KMS-11 (cell line): ENCODE measurements at regions not wholly inside any gene's neighbourhood (a gene's known extent, or its start where the extent isn't known, plus 50 kb on each side); places are given as distances from the start of the nearest gene placed in this dataset.
"Not testable (repeated sequence)": the region's sequence is repeated elsewhere in the genome, so short reads cannot be mapped to it uniquely, and the experiment has no call there.

ENCODE experiments used
- H2AFZ ChIP-seq: fragments of 200-600 bp; sonication (generic); 2 replicates; pipeline ENCODE4 v1.6.1; 2016; ENCODE audit warnings: antibody characterized with exemption, mixed run types, low read depth
- H3K27ac ChIP-seq: fragments of 200-600 bp; sonication (generic); 2 replicates; pipeline ENCODE4 v1.6.1; 2016; ENCODE audit warnings: mild to moderate bottlenecking, mixed run types
- H3K27me3 ChIP-seq: fragments of 200-600 bp; sonication (generic); 2 replicates; pipeline ENCODE4 v1.6.1; 2017; ENCODE audit warnings: mild to moderate bottlenecking, low read depth, mixed run types, moderate library complexity; ENCODE audit not compliant: insufficient read depth
- H3K36me3 ChIP-seq: fragments of 200-600 bp; sonication (generic); 2 replicates; pipeline ENCODE4 v1.6.1; 2017; ENCODE audit warnings: mild to moderate bottlenecking, mixed run types; ENCODE audit not compliant: insufficient read depth
- H3K4me1 ChIP-seq: fragments of 200-600 bp; sonication (generic); 2 replicates; pipeline ENCODE4 v1.6.1; 2016; ENCODE audit warnings: mild to moderate bottlenecking, low read depth, mixed run types; ENCODE audit not compliant: poor library complexity, severe bottlenecking
- H3K4me2 ChIP-seq: fragments of 200-600 bp; sonication (generic); 2 replicates; pipeline ENCODE4 v1.7.0; 2016; ENCODE audit warnings: mild to moderate bottlenecking, mixed run types
- H3K4me3 ChIP-seq: fragments of 200-600 bp; sonication (generic); IDR thresholded peaks from 2 replicates; pipeline ENCODE4 v1.6.1; 2017; ENCODE audit warnings: low read depth, low read length, mixed read lengths; ENCODE audit not compliant: insufficient read depth
- H3K79me2 ChIP-seq: fragments of 200-600 bp; sonication (generic); 2 replicates; pipeline ENCODE4 v1.6.1; 2016; ENCODE audit warnings: low read depth, mixed run types; ENCODE audit not compliant: insufficient read depth
- H3K9ac ChIP-seq: fragments of 200-600 bp; sonication (generic); 2 replicates; pipeline ENCODE4 v1.6.1; 2016; ENCODE audit warnings: mild to moderate bottlenecking, mixed run types
- H4K20me1 ChIP-seq: fragments of 200-600 bp; sonication (generic); 2 replicates; pipeline ENCODE4 v1.6.1; 2016; ENCODE audit warnings: mild to moderate bottlenecking, mixed run types; ENCODE audit not compliant: insufficient read depth
- TF ChIP-seq, protein P1 (sequence below): fragments of 200-600 bp; sonication (generic); conservative IDR thresholded peaks from 2 replicates; pipeline ENCODE4 v1.6.1; 2017; ENCODE audit warnings: low read depth, mild to moderate bottlenecking, antibody characterized with exemption, low read length, moderate library complexity, mixed read lengths

DNA sequence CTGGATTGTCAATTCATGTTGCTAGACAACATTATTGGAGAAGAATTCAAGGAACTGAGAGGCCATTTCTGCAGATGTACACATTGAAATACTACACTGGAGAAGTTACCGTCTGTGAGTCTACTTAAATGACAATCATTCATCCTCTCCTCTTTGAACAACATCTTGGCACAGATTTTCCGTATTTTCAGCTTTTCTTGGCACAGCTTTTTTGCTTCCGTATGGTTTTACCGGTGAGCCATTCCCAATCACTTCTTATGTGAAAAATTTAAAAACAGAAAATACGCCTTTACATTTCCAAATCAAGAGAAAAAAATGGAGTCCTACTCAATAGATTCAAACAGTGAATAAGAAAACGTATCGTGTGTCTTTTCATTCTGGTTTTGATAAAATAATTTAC lies 1493.7 kb downstream of the AMY1C start:
- Histone ChIP-seq H2AFZ (no peak overlapping the region), H3K27me3 (no peaks in the 10 kb centered on the region), H3K4me2 (no peak overlapping the region), H3K9ac (no peak overlapping the region), H3K36me3 (no peaks in the 10 kb centered on the region), H3K79me2 (no peaks in the 10 kb centered on the region), H3K27ac (no peak overlapping the region), H4K20me1 (no peaks in the 10 kb centered on the region), H3K4me3 (no peak overlapping the region), H3K4me1 (no peaks in the 10 kb centered on the region)
- TF ChIP-seq, protein P1, sequence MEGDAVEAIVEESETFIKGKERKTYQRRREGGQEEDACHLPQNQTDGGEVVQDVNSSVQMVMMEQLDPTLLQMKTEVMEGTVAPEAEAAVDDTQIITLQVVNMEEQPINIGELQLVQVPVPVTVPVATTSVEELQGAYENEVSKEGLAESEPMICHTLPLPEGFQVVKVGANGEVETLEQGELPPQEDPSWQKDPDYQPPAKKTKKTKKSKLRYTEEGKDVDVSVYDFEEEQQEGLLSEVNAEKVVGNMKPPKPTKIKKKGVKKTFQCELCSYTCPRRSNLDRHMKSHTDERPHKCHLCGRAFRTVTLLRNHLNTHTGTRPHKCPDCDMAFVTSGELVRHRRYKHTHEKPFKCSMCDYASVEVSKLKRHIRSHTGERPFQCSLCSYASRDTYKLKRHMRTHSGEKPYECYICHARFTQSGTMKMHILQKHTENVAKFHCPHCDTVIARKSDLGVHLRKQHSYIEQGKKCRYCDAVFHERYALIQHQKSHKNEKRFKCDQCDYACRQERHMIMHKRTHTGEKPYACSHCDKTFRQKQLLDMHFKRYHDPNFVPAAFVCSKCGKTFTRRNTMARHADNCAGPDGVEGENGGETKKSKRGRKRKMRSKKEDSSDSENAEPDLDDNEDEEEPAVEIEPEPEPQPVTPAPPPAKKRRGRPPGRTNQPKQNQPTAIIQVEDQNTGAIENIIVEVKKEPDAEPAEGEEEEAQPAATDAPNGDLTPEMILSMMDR: no peak

DNA sequence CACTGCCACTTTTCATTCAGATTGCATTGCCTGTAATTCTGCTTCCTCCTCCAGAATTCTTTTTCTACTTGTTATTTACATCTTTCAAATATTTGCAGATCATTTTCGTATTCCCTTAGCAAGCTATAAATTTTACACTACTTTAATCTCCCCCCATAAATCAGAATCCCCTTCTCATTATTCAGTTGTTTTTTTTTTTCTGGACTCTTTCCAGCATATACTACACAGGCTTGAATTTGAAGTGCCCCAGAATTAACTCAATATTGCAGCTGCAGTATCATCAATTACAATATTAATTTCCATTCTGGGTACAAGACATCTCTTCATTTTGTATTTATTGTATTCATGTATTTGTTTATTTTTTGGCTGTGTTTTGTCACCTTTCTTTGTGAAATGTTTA lies 1494.3 kb downstream of the AMY1C start:
- no peaks in the 10 kb centered on the region for H4K20me1 ChIP-seq
- no peak overlapping the region for H3K4me3 ChIP-seq
- no peak overlapping the region for H3K4me2 ChIP-seq
- H3K27ac ChIP-seq: no peak overlapping the region
- H2AFZ ChIP-seq: no peak overlapping the region
- TF ChIP-seq, protein P1: no peak
- H3K27me3 ChIP-seq: no peaks in the 10 kb centered on the region
- H3K36me3 ChIP-seq: no peaks in the 10 kb centered on the region
- H3K4me1 ChIP-seq: no peaks in the 10 kb centered on the region
- H3K79me2 ChIP-seq: no peaks in the 10 kb centered on the region
- no peak overlapping the region for H3K9ac ChIP-seq

DNA sequence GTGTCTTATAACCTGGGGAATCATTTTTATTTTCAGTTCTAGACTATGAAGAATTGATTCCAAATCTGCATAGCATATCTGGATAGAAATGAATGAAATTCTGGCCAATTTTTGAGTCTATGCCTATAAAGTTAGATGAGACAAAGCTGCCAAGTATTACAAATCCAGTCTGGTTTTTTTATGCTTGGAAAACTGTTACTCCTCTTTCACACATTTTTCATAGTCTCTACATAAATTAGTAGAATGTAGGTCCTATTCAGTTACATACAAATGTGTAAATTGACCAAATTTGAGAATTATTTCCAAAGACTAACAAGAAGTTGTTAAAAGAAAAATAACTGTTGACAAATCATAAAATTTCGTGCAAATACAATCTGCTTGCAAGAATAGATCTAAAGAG lies 1505.2 kb downstream of the AMY1C start:
- H3K79me2 ChIP-seq: no peaks in the 10 kb centered on the region
- no peak overlapping the region for H3K27ac ChIP-seq
- no peaks in the 10 kb centered on the region for H3K27me3 ChIP-seq
- TF ChIP-seq, protein P1: no peak
- H3K4me3 ChIP-seq: no peak overlapping the region
- no peak overlapping the region for H3K9ac ChIP-seq
- no peaks in the 10 kb centered on the region for H4K20me1 ChIP-seq
- H2AFZ ChIP-seq: no peak overlapping the region
- H3K4me2 ChIP-seq: no peak overlapping the region
- no peaks in the 10 kb centered on the region for H3K4me1 ChIP-seq
- H3K36me3 ChIP-seq: no peaks in the 10 kb centered on the region

DNA sequence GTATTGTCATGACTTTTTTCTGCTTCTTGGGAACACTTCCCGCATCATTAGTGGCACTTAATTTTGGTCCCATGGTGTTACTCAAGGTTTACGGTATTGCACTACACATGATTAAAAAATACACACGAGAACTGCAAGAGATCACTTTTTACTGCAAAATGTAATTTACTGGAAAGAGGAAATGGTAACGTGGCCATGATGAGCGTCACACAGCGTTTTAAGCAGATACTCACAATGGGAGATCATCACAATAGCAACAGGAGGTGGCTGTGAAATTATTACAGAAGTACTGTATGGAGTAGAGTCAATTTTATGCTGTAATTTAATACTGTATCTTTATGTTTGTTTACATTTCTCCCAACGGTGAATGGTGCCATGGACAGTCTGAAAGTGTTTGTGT lies 1510.3 kb downstream of the AMY1C start:
- Histone ChIP-seq H3K79me2 (no peaks in the 10 kb centered on the region), H3K4me3 (no peak overlapping the region), H3K27me3 (no peaks in the 10 kb centered on the region), H3K4me2 (no peak overlapping the region), H4K20me1 (no peaks in the 10 kb centered on the region), H3K36me3 (no peaks in the 10 kb centered on the region), H3K9ac (no peak overlapping the region), H3K27ac (no peak overlapping the region), H3K4me1 (no peaks in the 10 kb centered on the region), H2AFZ (no peak overlapping the region)
- TF ChIP-seq, protein P1: no peak

DNA sequence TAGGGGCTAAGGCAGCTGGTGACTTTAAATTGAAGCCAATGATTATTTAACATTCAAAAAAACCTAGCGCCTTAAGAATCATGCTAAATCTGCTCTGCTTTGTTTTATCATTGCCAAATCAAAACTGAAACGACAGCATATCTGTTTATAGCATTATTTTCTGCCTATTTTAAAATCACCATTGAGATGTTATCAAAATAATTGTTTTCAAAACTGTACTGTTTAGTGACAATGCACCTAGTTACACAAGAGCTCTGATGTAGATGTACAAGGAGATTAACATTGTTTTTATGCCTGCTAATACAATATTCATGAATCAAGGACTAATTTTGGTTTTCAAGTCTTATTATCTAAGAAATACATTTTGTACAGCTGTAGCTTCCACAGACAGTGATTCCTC lies 1521.3 kb downstream of the AMY1C start:
- TF ChIP-seq, protein P1: no peak
- H3K9ac ChIP-seq: no peak overlapping the region
- H3K4me2 ChIP-seq: no peak overlapping the region
- no peak overlapping the region for H3K27ac ChIP-seq
- no peaks in the 10 kb centered on the region for H3K36me3 ChIP-seq
- no peak overlapping the region for H3K4me3 ChIP-seq
- H3K27me3 ChIP-seq: no peaks in the 10 kb centered on the region
- no peaks in the 10 kb centered on the region for H3K4me1 ChIP-seq
- no peaks in the 10 kb centered on the region for H3K79me2 ChIP-seq
- no peak overlapping the region for H2AFZ ChIP-seq
- no peaks in the 10 kb centered on the region for H4K20me1 ChIP-seq

DNA sequence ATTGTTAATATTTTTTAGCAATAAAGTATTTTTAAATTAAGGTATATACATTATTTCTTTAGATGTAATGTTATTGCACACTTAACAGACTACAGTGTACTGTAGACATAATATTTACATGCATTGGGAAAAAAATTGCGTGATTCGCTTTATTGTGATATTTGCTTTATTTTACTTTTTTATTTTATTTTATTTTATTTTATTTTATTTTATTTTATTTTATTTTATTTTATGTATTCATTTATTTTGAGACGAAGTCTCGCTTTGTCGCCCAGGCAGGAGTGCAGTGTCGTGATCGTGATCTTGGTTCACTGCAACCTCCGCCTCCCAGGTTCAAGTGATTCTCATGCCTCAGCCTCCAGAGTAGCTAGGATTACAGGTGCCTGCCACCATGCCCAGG lies 1522.7 kb downstream of the AMY1C start:
- H3K36me3 ChIP-seq, H3K79me2 ChIP-seq: not testable (repeated sequence)

More for the DNA sequence above, 1522.7 kb downstream of the AMY1C start:
- H4K20me1 ChIP-seq, H3K4me2 ChIP-seq, H3K27me3 ChIP-seq, H3K9ac ChIP-seq, H3K27ac ChIP-seq, H2AFZ ChIP-seq, H3K4me1 ChIP-seq, H3K4me3 ChIP-seq: not testable (repeated sequence)
